Liver (tissue), 8 donors: ENCODE measurements at regions not wholly inside any gene's neighbourhood (a gene's known extent, or its start where the extent isn't known, plus 50 kb on each side); places are given as distances from the start of the nearest gene placed in this dataset.

Source experiments
- DNase-seq: peaks from one replicate; pipeline ENCODE4 v3.0.0-alpha.2; 2017; ENCODE audit warnings: low spot score
- H3K27ac ChIP-seq, 2 donors: one replicate each; pipeline ENCODE4 v1.7.0; 2013; ENCODE audit warnings: inconsistent platforms in 2 of 2, low read length in 2 of 2, control low read depth in 1 of 2, low read depth in 1 of 2, mild to moderate bottlenecking in 1 of 2
- H3K27me3 ChIP-seq, 4 donors: one replicate each; pipeline versions ENCODE4 v1.6.1 to v1.7.0; 2013; ENCODE audit warnings: low read length in 3 of 4, inconsistent platforms in 1 of 4, mild to moderate bottlenecking in 1 of 4, moderate library complexity in 1 of 4; ENCODE audit not compliant: control insufficient read depth in 4 of 4, insufficient read depth in 4 of 4
- H3K36me3 ChIP-seq, 4 donors: one replicate each; pipeline versions ENCODE4 v1.6.1 to v1.7.0; 2013; ENCODE audit warnings: low read length in 3 of 4, mild to moderate bottlenecking in 3 of 4, low read depth in 1 of 4, moderate library complexity in 1 of 4; ENCODE audit not compliant: control insufficient read depth in 4 of 4, insufficient read depth in 3 of 4
- H3K4me1 ChIP-seq, 4 donors: one replicate each; pipeline versions ENCODE4 v1.6.1 to v1.7.0; 2013; ENCODE audit warnings: low read length in 3 of 4, mild to moderate bottlenecking in 3 of 4, moderate library complexity in 1 of 4; ENCODE audit not compliant: control insufficient read depth in 4 of 4, insufficient read depth in 4 of 4
- H3K4me3 ChIP-seq, 3 donors: one replicate each; pipeline versions ENCODE4 v1.6.1 to v1.7.0; 2013; ENCODE audit warnings: low read length in 3 of 3, control low read depth in 1 of 3, low read depth in 1 of 3, mild to moderate bottlenecking in 1 of 3
- H3K9ac ChIP-seq, 2 donors: one replicate each; pipeline ENCODE4 v1.7.0; 2013; ENCODE audit warnings: low read length in 2 of 2, mild to moderate bottlenecking in 2 of 2, moderate library complexity in 2 of 2, control low read depth in 1 of 2, low read depth in 1 of 2
- H3K9me3 ChIP-seq, 4 donors: one replicate each; pipeline versions ENCODE4 v1.6.1 to v1.7.0; 2013; ENCODE audit warnings: low read length in 3 of 4; ENCODE audit not compliant: control insufficient read depth in 4 of 4
- CTCF ChIP-seq: fragments of 150-350 bp; IDR thresholded peaks from 2 replicates; pipeline ENCODE4 v1.5.1; 2017; ENCODE audit warnings: improper control_type of control experiment, low read depth, low read length; ENCODE audit not compliant: missing input control
- EGR1 ChIP-seq, 2 donors: IDR thresholded peaks; 2 replicates each; pipeline ENCODE4 v1.6.1; 2016 to 2018; ENCODE audit warnings: antibody characterized with exemption in 2 of 2, low read depth in 2 of 2
- FOXA1 ChIP-seq: IDR thresholded peaks from 2 replicates; pipeline ENCODE4 v1.6.1; 2016; ENCODE audit warnings: antibody characterized with exemption
- FOXA2 ChIP-seq: IDR thresholded peaks from 2 replicates; pipeline ENCODE4 v1.6.1; 2016; ENCODE audit warnings: antibody characterized with exemption
- HNF4A ChIP-seq, 2 donors: conservative IDR thresholded peaks; 2 replicates each; pipeline ENCODE4 v1.6.1; 2016; ENCODE audit warnings: antibody characterized with exemption in 2 of 2, mild to moderate bottlenecking in 2 of 2
- JUND ChIP-seq, 2 donors: IDR thresholded peaks; 2 replicates each; pipeline ENCODE4 v1.6.1; 2016; ENCODE audit warnings: antibody characterized with exemption in 2 of 2
- MAX ChIP-seq: IDR thresholded peaks from 2 replicates; pipeline ENCODE4 v1.6.1; 2016; ENCODE audit warnings: antibody characterized with exemption
- NR2F2 ChIP-seq: IDR thresholded peaks from 2 replicates; pipeline ENCODE4 v1.6.1; 2016; ENCODE audit warnings: antibody characterized with exemption
- RAD21 ChIP-seq, 2 donors: IDR thresholded peaks; 2 replicates each; pipeline ENCODE4 v1.6.1; 2016; ENCODE audit warnings: antibody characterized with exemption in 2 of 2, mild to moderate bottlenecking in 2 of 2
- REST ChIP-seq: IDR thresholded peaks from 2 replicates; pipeline ENCODE4 v1.6.1; 2016; ENCODE audit warnings: antibody characterized with exemption, mild to moderate bottlenecking
- YY1 ChIP-seq: IDR thresholded peaks from 2 replicates; pipeline ENCODE4 v1.6.1; 2016; ENCODE audit warnings: antibody characterized with exemption, mild to moderate bottlenecking
- ZBTB33 ChIP-seq: IDR thresholded peaks from 2 replicates; pipeline ENCODE4 v1.6.1; 2016; ENCODE audit warnings: antibody characterized with exemption
- WGBS: extraction: QIAGEN DNeasy Blood & Tissue Kit; methylation state at CpG from one replicate; pipeline ENCODE4 v1.1.7; 2013; 5-methylcytosine and 5-hydroxymethylcytosine counted together
- donor health status: healthy.
- donor health status: healthy.
- donor health status: healthy.
- donor health status: healthy.
- donor health status: healthy.

- Histone ChIP-seq H3K27ac (no peak overlapping the region), H3K9me3 (no peaks in the 10 kb centered on the region), H3K9ac (no peak overlapping the region), H3K27me3 (peaks cover 0 to 6% (median under 1%) of the 10 kb centered on the region in 4 donors), H3K4me3 (no peak overlapping the region), H3K36me3 (no peaks in the 10 kb centered on the region), H3K4me1 (no peaks in the 10 kb centered on the region)
- DNase-seq: no peak
- whole genome bisulfite sequencing: 74% methylated on average over 1 of the region's 1 CpG
- no peak for TF ChIP-seq YY1
Observed at GRCh38 chr4:174173360-174173759, 110.1 kb downstream of the FBXO8 start.

- TF ChIP-seq HNF4A (conservative IDR thresholded peaks at IDR 0.05): no peak
- no peak for TF ChIP-seq REST
- no peak for TF ChIP-seq JUND (IDR thresholded peaks at IDR 0.05)
- TF ChIP-seq FOXA2: no peak
- no peak for TF ChIP-seq YY1
- TF ChIP-seq FOXA1: no peak
- TF ChIP-seq RAD21 (IDR thresholded peaks at IDR 0.05): no peak
- no peak for TF ChIP-seq MAX
- no peak for TF ChIP-seq ZBTB33
- no peak for TF ChIP-seq EGR1 (IDR thresholded peaks at IDR 0.05; ENCODE audit: low read depth in 2 of 2)
- TF ChIP-seq NR2F2: no peak
- TF ChIP-seq CTCF: no peak
- 62% methylated on average over 3 of the region's 3 CpGs for WGBS
- Histone ChIP-seq H3K36me3 (no peaks in the 10 kb centered on the region), H3K9me3 (no peaks in the 10 kb centered on the region), H3K27me3 (peaks cover 0 to 3% (median under 1%) of the 10 kb centered on the region in 4 donors), H3K4me3 (no peak overlapping the region), H3K9ac (no peak overlapping the region), H3K4me1 (no peaks in the 10 kb centered on the region), H3K27ac (no peak overlapping the region)
- DNase-seq: no peak
Observed at GRCh38 chr4:174172274-174172673, 111.2 kb downstream of the FBXO8 start.
